Panc1 (cell line): ENCODE measurements at regions not wholly inside any gene's neighbourhood (a gene's known extent, or its start where the extent isn't known, plus 50 kb on each side); places are given as distances from the start of the nearest gene placed in this dataset.

Source experiments
- ATAC-seq: fragments of 200-7000 bp; cut with Tn5 transposase; 2 replicates; pipeline ENCODE4 v1.9.1; 2020; ENCODE audit warnings: mild to moderate bottlenecking, moderate library complexity
- BruUV-seq: library from RNA; stranded (reverse); fragments of 400-500 nt; replicated peaks from 2 replicates; lab custom pipeline; 2021; lab: Mats Ljungman, UMichigan
- CTCF ChIA-PET: fragments of 300-600 bp; sonication (Branson Sonifier 250); formaldehyde crosslinking; loops from one replicate; lab custom pipeline; 2022; ENCODE audit warnings: antibody characterized with exemption; lab: Charles Lee
- POLR2A ChIA-PET: fragments of 300-600 bp; sonication (Branson Sonifier 250); formaldehyde crosslinking; loops from one replicate; lab custom pipeline; 2022; ENCODE audit warnings: antibody characterized with exemption; lab: Charles Lee
- DNase-seq: peaks from one replicate; pipeline ENCODE4 v3.0.0-alpha.2; 2010; ENCODE audit warnings: low read depth, low spot score
- H3K27ac ChIP-seq: 2 replicates; pipeline ENCODE4 v1.5.1; 2011; ENCODE audit warnings: mild to moderate bottlenecking, low read length, inconsistent platforms
- H3K27me3 ChIP-seq: fragments of 200-500 bp; sonication (Bioruptor generic); 2 replicates; pipeline ENCODE4 v1.6.0; 2014; ENCODE audit warnings: low read length, inconsistent platforms; ENCODE audit not compliant: control insufficient read depth, insufficient read depth
- H3K36me3 ChIP-seq: fragments of 200-500 bp; sonication (Bioruptor generic); 2 replicates; pipeline ENCODE4 v1.5.1; 2014; ENCODE audit warnings: inconsistent platforms, mild to moderate bottlenecking, low read length, moderate library complexity; ENCODE audit not compliant: control insufficient read depth, insufficient read depth
- H3K4me1 ChIP-seq: 2 replicates; pipeline ENCODE4 v1.5.1; 2011; ENCODE audit warnings: inconsistent platforms, mild to moderate bottlenecking, low read length, moderate library complexity; ENCODE audit not compliant: control insufficient read depth, insufficient read depth
- H3K4me3 ChIP-seq, 2 experiments: 2 replicates each; pipeline ENCODE4 v1.5.1; 2011 to 2012; ENCODE audit warnings: low read depth in 2 of 2, low read length in 2 of 2, mild to moderate bottlenecking in 2 of 2, inconsistent platforms in 1 of 2, moderate library complexity in 1 of 2
- H3K9me3 ChIP-seq: fragments of 200-500 bp; sonication (Bioruptor generic); 2 replicates; pipeline ENCODE4 v1.5.1; 2014; ENCODE audit warnings: low read depth, mild to moderate bottlenecking, inconsistent platforms, low read length, moderate library complexity; ENCODE audit not compliant: control insufficient read depth, insufficient read depth
- POLR2AphosphoS5 ChIP-seq: IDR thresholded peaks from 2 replicates; pipeline ENCODE4 v1.6.1; 2012; ENCODE audit warnings: mild to moderate bottlenecking, low read depth, low read length, moderate library complexity
- SIN3A ChIP-seq: IDR thresholded peaks from 2 replicates; pipeline ENCODE4 v1.6.1; 2012; ENCODE audit warnings: low read depth, mild to moderate bottlenecking, low read length, moderate library complexity, borderline replicate concordance; ENCODE audit not compliant: insufficient read depth
- TCF7L2 ChIP-seq: IDR thresholded peaks from 2 replicates; pipeline ENCODE4 v1.6.1; 2011; ENCODE audit warnings: mild to moderate bottlenecking, low read depth, low read length, inconsistent platforms
- in situ Hi-C: cut with HindIII; loops from 2 replicates; pipeline ENCODE4 v1.10.0; 2016; ENCODE audit warnings: low sequenced_read_pairs, low pct_unique_long_range_greater_than_20kb
- intact Hi-C: fragments of 100-400 bp; cut with micrococcal nuclease; formaldehyde crosslinking; loops from one replicate; pipeline ENCODE4 v1.10.0; 2022; ENCODE audit not compliant: unreplicated experiment
- TF ChIP-seq, protein P1 (sequence below), 2 experiments: IDR thresholded peaks; 2 replicates each; pipeline ENCODE4 v1.6.1; 2011 to 2012; ENCODE audit warnings: low read depth in 2 of 2, control low read depth in 1 of 2, low read length in 1 of 2, mild to moderate bottlenecking in 1 of 2, moderate library complexity in 1 of 2; ENCODE audit not compliant: insufficient read depth in 1 of 2
- TF ChIP-seq, protein P2 (sequence below): fragments of 450-650 bp; IDR thresholded peaks from 2 replicates; pipeline ENCODE4 v1.5.1; 2017; ENCODE audit warnings: mild to moderate bottlenecking

GRCh38 chr15:93278006-93278405 lies 189.0 kb upstream of the RGMA start:
- H3K4me1 ChIP-seq: no peaks in the 10 kb centered on the region; the same call in 1 of the 2 replicates
- ATAC-seq (no peak), DNase-seq (no peak)
- intact Hi-C loops (no loop called here), in situ Hi-C loops (no loop called here)
- no peaks in the 10 kb centered on the region for H3K36me3 ChIP-seq
- H3K9me3 ChIP-seq: no peaks in the 10 kb centered on the region
- no peak overlapping the region for H3K27ac ChIP-seq
- ChIA-PET POLR2A (no interaction called here), CTCF (no interaction called here)
- H3K27me3 ChIP-seq: no peaks in the 10 kb centered on the region
- H3K4me3 ChIP-seq: no peak overlapping the region
- TF ChIP-seq TCF7L2 (no peak), POLR2AphosphoS5 (no peak), SIN3A (no peak)
- TF ChIP-seq, protein P1, sequence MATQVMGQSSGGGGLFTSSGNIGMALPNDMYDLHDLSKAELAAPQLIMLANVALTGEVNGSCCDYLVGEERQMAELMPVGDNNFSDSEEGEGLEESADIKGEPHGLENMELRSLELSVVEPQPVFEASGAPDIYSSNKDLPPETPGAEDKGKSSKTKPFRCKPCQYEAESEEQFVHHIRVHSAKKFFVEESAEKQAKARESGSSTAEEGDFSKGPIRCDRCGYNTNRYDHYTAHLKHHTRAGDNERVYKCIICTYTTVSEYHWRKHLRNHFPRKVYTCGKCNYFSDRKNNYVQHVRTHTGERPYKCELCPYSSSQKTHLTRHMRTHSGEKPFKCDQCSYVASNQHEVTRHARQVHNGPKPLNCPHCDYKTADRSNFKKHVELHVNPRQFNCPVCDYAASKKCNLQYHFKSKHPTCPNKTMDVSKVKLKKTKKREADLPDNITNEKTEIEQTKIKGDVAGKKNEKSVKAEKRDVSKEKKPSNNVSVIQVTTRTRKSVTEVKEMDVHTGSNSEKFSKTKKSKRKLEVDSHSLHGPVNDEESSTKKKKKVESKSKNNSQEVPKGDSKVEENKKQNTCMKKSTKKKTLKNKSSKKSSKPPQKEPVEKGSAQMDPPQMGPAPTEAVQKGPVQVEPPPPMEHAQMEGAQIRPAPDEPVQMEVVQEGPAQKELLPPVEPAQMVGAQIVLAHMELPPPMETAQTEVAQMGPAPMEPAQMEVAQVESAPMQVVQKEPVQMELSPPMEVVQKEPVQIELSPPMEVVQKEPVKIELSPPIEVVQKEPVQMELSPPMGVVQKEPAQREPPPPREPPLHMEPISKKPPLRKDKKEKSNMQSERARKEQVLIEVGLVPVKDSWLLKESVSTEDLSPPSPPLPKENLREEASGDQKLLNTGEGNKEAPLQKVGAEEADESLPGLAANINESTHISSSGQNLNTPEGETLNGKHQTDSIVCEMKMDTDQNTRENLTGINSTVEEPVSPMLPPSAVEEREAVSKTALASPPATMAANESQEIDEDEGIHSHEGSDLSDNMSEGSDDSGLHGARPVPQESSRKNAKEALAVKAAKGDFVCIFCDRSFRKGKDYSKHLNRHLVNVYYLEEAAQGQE (IDR thresholded peaks at IDR 0.05; ENCODE audit: insufficient read depth in 1 of 2, low read depth in 2 of 2, low read length in 1 of 2): no peak
- TF ChIP-seq, protein P2, sequence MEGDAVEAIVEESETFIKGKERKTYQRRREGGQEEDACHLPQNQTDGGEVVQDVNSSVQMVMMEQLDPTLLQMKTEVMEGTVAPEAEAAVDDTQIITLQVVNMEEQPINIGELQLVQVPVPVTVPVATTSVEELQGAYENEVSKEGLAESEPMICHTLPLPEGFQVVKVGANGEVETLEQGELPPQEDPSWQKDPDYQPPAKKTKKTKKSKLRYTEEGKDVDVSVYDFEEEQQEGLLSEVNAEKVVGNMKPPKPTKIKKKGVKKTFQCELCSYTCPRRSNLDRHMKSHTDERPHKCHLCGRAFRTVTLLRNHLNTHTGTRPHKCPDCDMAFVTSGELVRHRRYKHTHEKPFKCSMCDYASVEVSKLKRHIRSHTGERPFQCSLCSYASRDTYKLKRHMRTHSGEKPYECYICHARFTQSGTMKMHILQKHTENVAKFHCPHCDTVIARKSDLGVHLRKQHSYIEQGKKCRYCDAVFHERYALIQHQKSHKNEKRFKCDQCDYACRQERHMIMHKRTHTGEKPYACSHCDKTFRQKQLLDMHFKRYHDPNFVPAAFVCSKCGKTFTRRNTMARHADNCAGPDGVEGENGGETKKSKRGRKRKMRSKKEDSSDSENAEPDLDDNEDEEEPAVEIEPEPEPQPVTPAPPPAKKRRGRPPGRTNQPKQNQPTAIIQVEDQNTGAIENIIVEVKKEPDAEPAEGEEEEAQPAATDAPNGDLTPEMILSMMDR: no peak
- no TSS peak for BruUV-seq

DNA sequence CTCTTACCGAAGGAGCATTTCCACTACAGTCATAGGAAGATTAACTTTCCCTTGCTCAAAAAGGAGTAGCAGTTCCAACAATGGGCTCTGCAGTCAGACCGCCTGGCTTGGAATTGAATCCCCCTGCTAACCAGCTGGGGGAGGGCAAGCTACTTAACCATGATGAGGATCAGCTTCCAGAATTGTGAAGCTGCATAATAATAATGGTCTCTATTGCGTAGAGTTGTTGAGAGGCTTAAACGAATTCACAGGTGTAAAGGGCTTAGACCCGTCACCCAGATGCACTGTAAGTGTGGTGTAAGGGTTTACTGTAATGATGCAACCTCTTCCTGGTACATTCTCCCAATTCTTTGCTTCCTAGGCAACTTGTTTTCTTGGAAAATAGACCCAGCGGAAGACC lies 185.2 kb upstream of the RGMA start:
- Histone ChIP-seq H3K27ac (no peak overlapping the region), H3K4me1 (no peaks in the 10 kb centered on the region), H3K9me3 (no peaks in the 10 kb centered on the region), H3K36me3 (no peaks in the 10 kb centered on the region), H3K27me3 (no peaks in the 10 kb centered on the region), H3K4me3 (no peak overlapping the region)
- intact Hi-C loops (no loop called here), in situ Hi-C loops (no loop called here)
- CTCF ChIA-PET: no interaction called here
- ATAC-seq (no peak), DNase-seq (no peak)
- POLR2A ChIA-PET: no interaction called here
- no TSS peak for BruUV-seq
- TF ChIP-seq SIN3A (no peak), TCF7L2 (no peak), POLR2AphosphoS5 (no peak)
- TF ChIP-seq, protein P1 (IDR thresholded peaks at IDR 0.05; ENCODE audit: insufficient read depth in 1 of 2, low read depth in 2 of 2, low read length in 1 of 2): no peak
- TF ChIP-seq, protein P2: no peak
